ENCODE measurements at regions not wholly inside any gene's neighbourhood (a gene's known extent, or its start where the extent isn't known, plus 50 kb on each side); places are given as distances from the start of the nearest gene placed in this dataset.

DNA sequence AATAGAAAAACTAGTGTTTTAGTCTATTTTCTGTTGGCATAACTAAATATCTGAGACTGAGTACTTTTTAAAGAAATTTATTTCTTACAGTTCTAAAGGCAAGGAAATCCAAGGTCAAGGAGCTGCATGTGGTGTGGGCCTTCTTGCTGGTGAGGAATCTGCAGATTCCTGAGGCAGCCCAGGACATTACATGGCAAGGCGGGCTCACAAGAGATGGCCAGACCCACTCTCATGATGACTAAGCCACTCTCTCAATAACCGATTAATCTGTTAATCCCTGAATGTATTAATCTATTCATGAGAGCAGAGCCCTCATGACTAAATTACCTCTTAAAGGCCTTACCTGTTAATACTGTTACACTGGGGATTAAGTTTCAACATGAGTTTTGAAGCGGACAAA, 340.8 kb downstream of the GRXCR1 start:
- TF ChIP-seq, protein P1, sequence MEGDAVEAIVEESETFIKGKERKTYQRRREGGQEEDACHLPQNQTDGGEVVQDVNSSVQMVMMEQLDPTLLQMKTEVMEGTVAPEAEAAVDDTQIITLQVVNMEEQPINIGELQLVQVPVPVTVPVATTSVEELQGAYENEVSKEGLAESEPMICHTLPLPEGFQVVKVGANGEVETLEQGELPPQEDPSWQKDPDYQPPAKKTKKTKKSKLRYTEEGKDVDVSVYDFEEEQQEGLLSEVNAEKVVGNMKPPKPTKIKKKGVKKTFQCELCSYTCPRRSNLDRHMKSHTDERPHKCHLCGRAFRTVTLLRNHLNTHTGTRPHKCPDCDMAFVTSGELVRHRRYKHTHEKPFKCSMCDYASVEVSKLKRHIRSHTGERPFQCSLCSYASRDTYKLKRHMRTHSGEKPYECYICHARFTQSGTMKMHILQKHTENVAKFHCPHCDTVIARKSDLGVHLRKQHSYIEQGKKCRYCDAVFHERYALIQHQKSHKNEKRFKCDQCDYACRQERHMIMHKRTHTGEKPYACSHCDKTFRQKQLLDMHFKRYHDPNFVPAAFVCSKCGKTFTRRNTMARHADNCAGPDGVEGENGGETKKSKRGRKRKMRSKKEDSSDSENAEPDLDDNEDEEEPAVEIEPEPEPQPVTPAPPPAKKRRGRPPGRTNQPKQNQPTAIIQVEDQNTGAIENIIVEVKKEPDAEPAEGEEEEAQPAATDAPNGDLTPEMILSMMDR (IDR thresholded peaks at IDR 0.05) = no peak
- no peak for TF ChIP-seq POLR2A (IDR thresholded peaks at IDR 0.05)
